Suprapubic skin (tissue), 4 donors: ENCODE measurements at regions not wholly inside any gene's neighbourhood (a gene's known extent, or its start where the extent isn't known, plus 50 kb on each side); places are given as distances from the start of the nearest gene placed in this dataset.

Source experiments
- CTCF ChIP-seq, 2 donors: fragments of 200-600 bp in 1 of 2; fragments of 450-650 bp in 1 of 2; sonication (generic) in 1 of 2; IDR thresholded peaks; one replicate each; pipeline ENCODE4 v1.5.1; 2016 to 2019; ENCODE audit warnings: antibody characterized with exemption in 2 of 2, mild to moderate bottlenecking in 1 of 2, moderate library complexity in 1 of 2
- EP300 ChIP-seq: sonication (generic); formaldehyde crosslinking; IDR thresholded peaks from one replicate; pipeline ENCODE4 v1.6.1; 2017; ENCODE audit warnings: antibody characterized with exemption
- POLR2A ChIP-seq, 2 donors: fragments of 450-650 bp; IDR thresholded peaks; one replicate each; pipeline ENCODE4 v1.6.1; 2017; ENCODE audit warnings: antibody characterized with exemption in 2 of 2, mild to moderate bottlenecking in 2 of 2, moderate library complexity in 2 of 2
- POLR2AphosphoS5 ChIP-seq, 3 donors: sonication (generic); formaldehyde crosslinking; IDR thresholded peaks; one replicate each; pipeline ENCODE4 v1.6.1; 2017; ENCODE audit warnings: antibody characterized with exemption in 3 of 3

- TF ChIP-seq CTCF (IDR thresholded peaks at IDR 0.05) = no peak
- no peak for TF ChIP-seq EP300
- no peak for TF ChIP-seq POLR2A (IDR thresholded peaks at IDR 0.05)
- TF ChIP-seq POLR2AphosphoS5 (IDR thresholded peaks at IDR 0.05) = no peak
Observed at GRCh38 chr7:106597751-106598546, 63.0 kb downstream of the CCDC71L start.
